A549 (cell line): ENCODE measurements at regions not wholly inside any gene's neighbourhood (a gene's known extent, or its start where the extent isn't known, plus 50 kb on each side); places are given as distances from the start of the nearest gene placed in this dataset.

ENCODE experiments used
- ATAC-seq, 2 experiments: fragments of 200-7000 bp in 1 of 2; fragments of >200 bp in 1 of 2; cut with Nextera tagmentation in 1 of 2; cut with Tn5 transposase in 1 of 2; 3 replicates each; pipeline versions ENCODE4 v1.8.0 to v1.9.1; 2018 to 2020; ENCODE audit warnings: mild to moderate bottlenecking in 1 of 2, moderate library complexity in 1 of 2
- CTCF ChIA-PET: fragments of 300-600 bp; sonication (Branson Sonifier 250); formaldehyde crosslinking; extraction: SDS; loops from one replicate; lab custom pipeline; 2021; ENCODE audit warnings: antibody characterized with exemption, inconsistent platforms; lab: Yijun Ruan, JAX
- POLR2A ChIA-PET: fragments of 350-600 bp; formaldehyde crosslinking; extraction: SDS; loops from one replicate; lab custom pipeline; 2021; ENCODE audit warnings: antibody characterized with exemption, inconsistent platforms; lab: Yijun Ruan, JAX
- DNase-seq, 2 experiments: peaks; one replicate each; pipeline versions ENCODE4 v3.0.0 to v3.0.0-alpha.2; 2011 to 2016; ENCODE audit warnings: low read depth in 1 of 2, low spot score in 1 of 2
- FAIRE-seq: peaks from 2 replicates; lab custom pipeline; 2011; peaks lifted over from hg19 to GRCh38; lab: Jason Lieb, UNC
- H3K27ac ChIP-seq, 2 experiments: fragments of >200 bp; sonication (Bioruptor Twin); formaldehyde crosslinking; 3 replicates each; pipeline ENCODE4 v1.5.1; 2016 to 2017
- H3K4me1 ChIP-seq: fragments of >200 bp; sonication (Bioruptor Twin); formaldehyde crosslinking; 3 replicates; pipeline ENCODE4 v1.6.1; 2016
- H3K4me2 ChIP-seq: fragments of >200 bp; sonication (Bioruptor Twin); formaldehyde crosslinking; 3 replicates; pipeline ENCODE4 v1.6.1; 2016
- H3K4me3 ChIP-seq: fragments of >200 bp; sonication (Bioruptor Twin); formaldehyde crosslinking; 3 replicates; pipeline ENCODE4 v1.5.1; 2016
- H3K9me3 ChIP-seq: fragments of >200 bp; sonication (Bioruptor Twin); formaldehyde crosslinking; 3 replicates; pipeline ENCODE4 v1.6.1; 2016
- BHLHE40 ChIP-seq: IDR thresholded peaks from 2 replicates; pipeline ENCODE4 v1.6.1; 2012; ENCODE audit warnings: low read depth, low read length, inconsistent platforms
- CEBPB ChIP-seq, 2 experiments: fragments of >200 bp in 1 of 2; sonication (Bioruptor Twin) in 1 of 2; formaldehyde crosslinking in 1 of 2; IDR thresholded peaks; 2 replicates each; pipeline ENCODE4 v1.6.1; 2012 to 2016
- CHD2 ChIP-seq: fragments of 150-350 bp; IDR thresholded peaks from 2 replicates; pipeline ENCODE4 v1.6.1; 2014; ENCODE audit warnings: low read length; ENCODE audit not compliant: partially characterized antibody
- CTCF ChIP-seq: fragments of >200 bp; sonication (Bioruptor Twin); formaldehyde crosslinking; IDR thresholded peaks from 3 replicates; pipeline ENCODE4 v1.5.1; 2016
- ELK1 ChIP-seq: fragments of 150-350 bp; IDR thresholded peaks from 2 replicates; pipeline ENCODE4 v1.6.1; 2014; ENCODE audit warnings: low read depth, mild to moderate bottlenecking, low read length
- EP300 ChIP-seq, 2 experiments: fragments of >200 bp; sonication (Bioruptor Twin); formaldehyde crosslinking; IDR thresholded peaks; 2 replicates in 1 of 2; 3 replicates in 1 of 2; pipeline ENCODE4 v1.6.1; 2016 to 2017
- FOSL2 ChIP-seq, 2 experiments: fragments of 450-650 bp in 1 of 2; fragments of >200 bp in 1 of 2; sonication (Bioruptor Twin) in 1 of 2; formaldehyde crosslinking; IDR thresholded peaks; 2 replicates each; pipeline versions ENCODE4 v1.5.0 to v1.6.1; 2016 to 2020; ENCODE audit warnings: mild to moderate bottlenecking in 1 of 2, moderate library complexity in 1 of 2
- HEYL ChIP-seq: fragments of 250-450 bp; sonication (Bioruptor Pico); IDR thresholded peaks from 2 replicates; pipeline ENCODE4 v1.8.0; 2021; ENCODE audit warnings: mild to moderate bottlenecking, moderate library complexity
- HOXB13 ChIP-seq: fragments of 250-450 bp; sonication (Bioruptor Pico); IDR thresholded peaks from 2 replicates; pipeline ENCODE4 v1.5.0; 2020; ENCODE audit warnings: low read depth, mild to moderate bottlenecking, moderate library complexity
- HOXB5 ChIP-seq: fragments of 250-450 bp; sonication (Bioruptor Pico); IDR thresholded peaks from 2 replicates; pipeline ENCODE4 v1.5.0; 2020; ENCODE audit warnings: mild to moderate bottlenecking, moderate library complexity
- JUN ChIP-seq, 2 experiments: fragments of >200 bp; sonication (Bioruptor Twin); formaldehyde crosslinking; IDR thresholded peaks; 2 replicates in 1 of 2; 3 replicates in 1 of 2; pipeline ENCODE4 v1.6.1; 2016 to 2017
- JUNB ChIP-seq: fragments of >200 bp; sonication (Bioruptor Twin); formaldehyde crosslinking; IDR thresholded peaks from 2 replicates; pipeline ENCODE4 v1.6.1; 2016
- KDM1A ChIP-seq: fragments of 200-600 bp; sonication (generic); IDR thresholded peaks from 2 replicates; pipeline ENCODE4 v1.6.1; 2016; ENCODE audit warnings: low read depth, mild to moderate bottlenecking
- NR3C1 ChIP-seq: fragments of >200 bp; sonication (Bioruptor Twin); formaldehyde crosslinking; IDR thresholded peaks from 3 replicates; pipeline ENCODE4 v1.6.1; 2017
- PHF8 ChIP-seq: fragments of 200-600 bp; sonication (generic); IDR thresholded peaks from 2 replicates; pipeline ENCODE4 v1.6.1; 2016; ENCODE audit warnings: low read depth, mild to moderate bottlenecking, antibody characterized with exemption, moderate library complexity, borderline replicate concordance
- RAD21 ChIP-seq, 2 experiments: fragments of >200 bp in 1 of 2; sonication (Bioruptor Twin) in 1 of 2; formaldehyde crosslinking in 1 of 2; IDR thresholded peaks in 1 of 2; conservative IDR thresholded peaks in 1 of 2; 2 replicates in 1 of 2; 3 replicates in 1 of 2; pipeline ENCODE4 v1.6.1; 2012 to 2018; ENCODE audit warnings: inconsistent platforms in 1 of 2
- REST ChIP-seq: fragments of 200-600 bp; sonication (generic); IDR thresholded peaks from 2 replicates; pipeline ENCODE4 v1.6.1; 2016; ENCODE audit warnings: antibody characterized with exemption, mild to moderate bottlenecking, moderate library complexity
- RFX5 ChIP-seq: fragments of 450-650 bp; IDR thresholded peaks from 2 replicates; pipeline ENCODE4 v1.7.1; 2014; ENCODE audit warnings: antibody characterized with exemption, mild to moderate bottlenecking, moderate library complexity
- SMC3 ChIP-seq: fragments of >200 bp; sonication (Bioruptor Twin); formaldehyde crosslinking; IDR thresholded peaks from 3 replicates; pipeline ENCODE4 v1.6.1; 2018; ENCODE audit warnings: inconsistent platforms
- TP53 ChIP-seq: fragments of 250-450 bp; sonication (Bioruptor Pico); IDR thresholded peaks from 2 replicates; pipeline ENCODE4 v1.5.0; 2021; ENCODE audit warnings: mild to moderate bottlenecking, moderate library complexity
- ZNF302 ChIP-seq: fragments of 250-450 bp; sonication (Bioruptor Pico); IDR thresholded peaks from 2 replicates; pipeline ENCODE4 v1.9.0; 2021; ENCODE audit warnings: inconsistent platforms, mild to moderate bottlenecking, moderate library complexity
- ZSCAN20 ChIP-seq: fragments of 250-450 bp; sonication (Bioruptor Pico); IDR thresholded peaks from 2 replicates; pipeline ENCODE4 v1.8.0; 2022; ENCODE audit warnings: mild to moderate bottlenecking, moderate library complexity
- WGBS: methylation state at CpG from one replicate; pipeline ENCODE4 v1.1.6; 2017; ENCODE audit errors: missing lambda C conversion rate; 5-methylcytosine and 5-hydroxymethylcytosine counted together

GRCh38 chr12:25689996-25690501, 137.0 kb upstream of the LMNTD1 start:
- no peaks in the 10 kb centered on the region for H3K9me3 ChIP-seq
- ATAC-seq (no peak), FAIRE-seq (no peak), DNase-seq (no peak)
- WGBS = 63% methylated on average over 5 of the region's 5 CpGs
- H3K4me1 ChIP-seq = no peaks in the 10 kb centered on the region
- no peak overlapping the region for H3K4me2 ChIP-seq
- ChIA-PET POLR2A (no interaction called here), CTCF (no interaction called here)
- TF ChIP-seq FOSL2 (IDR thresholded peaks at IDR 0.05) (no peak), FOSL2 (CRISPR knock-in tag; IDR thresholded peaks at IDR 0.05) (no peak), ZSCAN20 (CRISPR knock-in tag) (no peak)
- no peak overlapping the region for H3K27ac ChIP-seq
- H3K4me3 ChIP-seq = no peak overlapping the region

DNA sequence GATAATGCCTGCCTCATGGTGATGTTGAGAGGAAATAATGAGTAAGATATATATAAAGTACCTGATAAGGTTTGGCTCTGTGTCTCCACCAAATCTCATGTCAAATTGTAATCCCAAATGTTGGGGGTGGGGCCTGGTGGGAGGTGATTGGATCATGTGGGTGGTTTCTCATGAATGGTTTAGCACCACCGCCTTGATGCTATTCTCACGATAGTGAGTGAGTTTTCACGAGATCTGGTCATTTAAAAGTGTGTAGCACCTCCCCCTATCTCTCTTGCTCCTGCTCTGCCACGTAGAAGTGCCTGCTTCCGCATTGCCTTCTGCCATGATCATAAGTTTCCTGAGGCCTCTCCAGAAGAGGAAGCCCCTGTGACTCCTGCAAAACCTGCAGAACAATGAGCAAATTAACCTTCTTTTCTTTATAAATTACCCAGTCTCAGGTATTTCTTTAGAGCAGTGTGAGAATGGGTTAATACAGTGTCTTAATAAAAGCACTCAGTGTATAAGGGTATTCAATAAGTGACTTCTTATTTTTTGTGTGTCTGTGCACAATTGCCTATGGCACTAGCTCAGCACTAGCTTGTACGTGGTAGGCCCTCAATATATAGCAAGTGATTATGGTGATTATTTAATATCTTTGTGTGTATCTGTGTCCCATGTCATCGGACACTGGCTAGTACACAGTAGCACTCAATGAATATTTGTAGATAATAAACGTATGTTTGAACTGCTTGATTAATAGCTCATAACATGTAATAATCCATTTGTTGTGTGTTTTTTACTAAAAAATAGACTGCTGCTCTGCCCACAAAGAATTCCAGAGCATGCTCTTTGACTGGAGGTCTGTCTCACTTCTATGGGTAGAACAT, 138.1 kb upstream of the LMNTD1 start:
- Histone ChIP-seq H3K4me1 (no peaks in the 10 kb centered on the region), H3K27ac (no peak overlapping the region), H3K4me2 (no peak overlapping the region), H3K9me3 (no peaks in the 10 kb centered on the region), H3K4me3 (no peak overlapping the region)
- no peak for FAIRE-seq
- DNase-seq = no peak
- CTCF ChIA-PET = interaction anchor here (0.6 to 1.4 kb wide), 2 partner anchors 14 to 533 kb away, joined by 3 to 4 read pairs; no protein-coding TSS in a partner anchor
- no peak for TF ChIP-seq NR3C1
- TF ChIP-seq CHD2 = no peak
- no peak for TF ChIP-seq CEBPB (IDR thresholded peaks at IDR 0.05)
- TF ChIP-seq HEYL = no peak
- no peak for TF ChIP-seq RAD21 (conservative IDR thresholded peaks at IDR 0.05 in 1 of 2, IDR thresholded peaks at IDR 0.05 in 1 of 2)
- no peak for TF ChIP-seq CTCF
- TF ChIP-seq HOXB13 (CRISPR knock-in tag) = no peak
- no peak for TF ChIP-seq SMC3
- no peak for TF ChIP-seq JUNB
- TF ChIP-seq TP53 = no peak
- TF ChIP-seq PHF8 = no peak
- TF ChIP-seq JUN (IDR thresholded peaks at IDR 0.05) = no peak
- no peak for TF ChIP-seq FOSL2 (IDR thresholded peaks at IDR 0.05)
- no peak for TF ChIP-seq FOSL2 (CRISPR knock-in tag; IDR thresholded peaks at IDR 0.05)
- TF ChIP-seq REST = no peak
- no peak for TF ChIP-seq BHLHE40
- TF ChIP-seq HOXB5 = no peak
- POLR2A ChIA-PET = no interaction called here
- 59% methylated on average over 8 of the region's 8 CpGs for WGBS
- no peak for ATAC-seq

DNA sequence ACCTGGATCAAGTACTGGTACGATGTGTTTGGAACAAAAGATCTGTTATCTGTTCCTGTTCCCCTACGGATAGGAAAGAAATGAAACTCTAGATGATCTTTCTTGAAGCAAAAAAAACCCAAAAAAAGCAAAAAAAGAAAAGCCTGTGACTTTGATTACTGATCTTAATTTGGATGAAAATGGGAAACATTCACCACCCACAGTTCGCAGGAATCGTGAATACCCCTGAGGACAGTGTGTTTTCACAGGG, 138.7 kb upstream of the LMNTD1 start:
- POLR2A ChIA-PET = no interaction called here
- H3K27ac ChIP-seq = no peak overlapping the region
- no peak overlapping the region for H3K4me3 ChIP-seq
- FAIRE-seq (no peak), DNase-seq (no peak), ATAC-seq (no peak)
- TF ChIP-seq KDM1A = no peak
- TF ChIP-seq ELK1 = no peak
- TF ChIP-seq SMC3 = no peak
- no peak for TF ChIP-seq EP300 (IDR thresholded peaks at IDR 0.05)
- TF ChIP-seq ZNF302 (CRISPR knock-in tag) = no peak
- TF ChIP-seq HOXB13 (CRISPR knock-in tag) = no peak
- no peak for TF ChIP-seq RFX5
- 79% methylated on average over 4 of the region's 4 CpGs for WGBS
- H3K9me3 ChIP-seq = no peaks in the 10 kb centered on the region; the same call in 2 of the 3 replicates
- no peaks in the 10 kb centered on the region for H3K4me1 ChIP-seq
- CTCF ChIA-PET = interaction anchor here (0.6 to 1.4 kb wide), 3 partner anchors 14 to 533 kb away, joined by 3 to 4 read pairs (median 3); no protein-coding TSS in a partner anchor
- H3K4me2 ChIP-seq = no peak overlapping the region
